Endothelial cell (in vitro differentiated cells): ENCODE measurements at regions not wholly inside any gene's neighbourhood (a gene's known extent, or its start where the extent isn't known, plus 50 kb on each side); places are given as distances from the start of the nearest gene placed in this dataset.

Experiments
- DNase-seq: peaks from one replicate; pipeline ENCODE4 v3.0.0; 2021; ENCODE audit warnings: low spot score
- H3K27ac Mint-ChIP-seq: one replicate; pipeline ENCODE4 v1.8.0; 2021; ENCODE audit warnings: mixed read lengths, inconsistent platforms; ENCODE audit not compliant: unreplicated experiment
- H3K27me3 Mint-ChIP-seq: one replicate; pipeline ENCODE4 v1.8.0; 2021; ENCODE audit warnings: mild to moderate bottlenecking, moderate library complexity, mixed read lengths, inconsistent platforms; ENCODE audit not compliant: unreplicated experiment
- H3K36me3 Mint-ChIP-seq: one replicate; pipeline ENCODE4 v1.8.0; 2021; ENCODE audit warnings: mild to moderate bottlenecking, low read depth, mixed read lengths, inconsistent platforms; ENCODE audit not compliant: unreplicated experiment
- H3K4me1 Mint-ChIP-seq: one replicate; pipeline ENCODE4 v1.8.0; 2021; ENCODE audit warnings: mild to moderate bottlenecking, mixed read lengths, inconsistent platforms; ENCODE audit not compliant: unreplicated experiment
- H3K4me3 Mint-ChIP-seq: one replicate; pipeline ENCODE4 v1.8.0; 2021; ENCODE audit warnings: mild to moderate bottlenecking, mixed read lengths, inconsistent platforms; ENCODE audit not compliant: unreplicated experiment
- H3K9me3 Mint-ChIP-seq: one replicate; pipeline ENCODE4 v1.8.0; 2021; ENCODE audit warnings: mixed read lengths, inconsistent platforms; ENCODE audit not compliant: unreplicated experiment
- CTCF ChIP-seq: fragments of 200-600 bp; sonication (generic); IDR thresholded peaks from one replicate; pipeline ENCODE4 v1.5.0; 2021; ENCODE audit warnings: antibody characterized with exemption; ENCODE audit not compliant: unreplicated experiment

GRCh38 chr1:72946903-72947499 is 664.7 kb upstream of the NEGR1 start:
- Mint-ChIP-seq H3K4me1 (peaks cover 3% of the 10 kb centered on the region), H3K4me3 (no peak overlapping the region), H3K9me3 (no peaks in the 10 kb centered on the region), H3K27ac (no peak overlapping the region), H3K27me3 (no peaks in the 10 kb centered on the region), H3K36me3 (no peaks in the 10 kb centered on the region)
- DNase-seq, result no peak
- no peak for TF ChIP-seq CTCF

- H3K27ac Mint-ChIP-seq, result no peak overlapping the region
- no peaks in the 10 kb centered on the region for H3K27me3 Mint-ChIP-seq
- no peak for DNase-seq
- H3K9me3 Mint-ChIP-seq, result no peaks in the 10 kb centered on the region
- H3K4me1 Mint-ChIP-seq, result no peaks in the 10 kb centered on the region
- TF ChIP-seq CTCF, result no peak
- H3K4me3 Mint-ChIP-seq, result no peak overlapping the region
- H3K36me3 Mint-ChIP-seq, result no peaks in the 10 kb centered on the region
These were observed 659.7 kb upstream of the NEGR1 start for GRCh38 chr1:72942008-72942407.

- Mint-ChIP-seq H3K36me3 (no peaks in the 10 kb centered on the region), H3K9me3 (no peaks in the 10 kb centered on the region), H3K27me3 (no peaks in the 10 kb centered on the region), H3K27ac (no peak overlapping the region), H3K4me3 (no peak overlapping the region), H3K4me1 (no peaks in the 10 kb centered on the region)
- TF ChIP-seq CTCF, result no peak
- no peak for DNase-seq
These were observed 656.1 kb upstream of the NEGR1 start for GRCh38 chr1:72938408-72938807.

- H3K27me3 Mint-ChIP-seq, result no peaks in the 10 kb centered on the region
- no peak for TF ChIP-seq CTCF
- no peak overlapping the region for H3K4me3 Mint-ChIP-seq
- H3K9me3 Mint-ChIP-seq, result no peaks in the 10 kb centered on the region
- H3K36me3 Mint-ChIP-seq, result no peaks in the 10 kb centered on the region
- no peaks in the 10 kb centered on the region for H3K4me1 Mint-ChIP-seq
- no peak for DNase-seq
- H3K27ac Mint-ChIP-seq, result no peak overlapping the region
These were observed 655.6 kb upstream of the NEGR1 start for GRCh38 chr1:72937905-72938304.

- no peak for DNase-seq
- Mint-ChIP-seq H3K36me3 (no peaks in the 10 kb centered on the region), H3K9me3 (no peaks in the 10 kb centered on the region), H3K27me3 (no peaks in the 10 kb centered on the region), H3K4me3 (no peak overlapping the region), H3K27ac (no peak overlapping the region), H3K4me1 (no peaks in the 10 kb centered on the region)
- no peak for TF ChIP-seq CTCF
These were observed 654.6 kb upstream of the NEGR1 start for GRCh38 chr1:72936942-72937341.
